IMR-90 (cell line): ENCODE measurements at regions not wholly inside any gene's neighbourhood (a gene's known extent, or its start where the extent isn't known, plus 50 kb on each side); places are given as distances from the start of the nearest gene placed in this dataset.

ENCODE experiments used
- ATAC-seq: fragments of 200-7000 bp; cut with Tn5 transposase; 2 replicates; pipeline ENCODE4 v1.9.1; 2020; ENCODE audit warnings: low read depth, mild to moderate bottlenecking, moderate library complexity
- BruUV-seq: library from RNA; stranded (reverse); fragments of 400-500 nt; replicated peaks from 2 replicates; lab custom pipeline; 2021; lab: Mats Ljungman, UMichigan
- CTCF ChIA-PET: fragments of 300-600 bp; formaldehyde crosslinking; extraction: SDS; loops from one replicate; lab custom pipeline; 2021; ENCODE audit warnings: antibody characterized with exemption; lab: Yijun Ruan, JAX
- POLR2A ChIA-PET: fragments of 300-600 bp; sonication (Branson Sonifier 250); formaldehyde crosslinking; loops from one replicate; lab custom pipeline; 2022; ENCODE audit warnings: antibody characterized with exemption; ENCODE audit not compliant: unreplicated experiment; lab: Charles Lee
- DNase-seq: peaks from one replicate; pipeline ENCODE4 v3.0.0; 2013
- H2AFZ ChIP-seq: replicated peaks from 2 replicates; pipeline ENCODE3; 2013; ENCODE audit warnings: low read length, mild to moderate bottlenecking; ENCODE audit not compliant: poor library complexity
- H2AK5ac ChIP-seq: 2 replicates; pipeline ENCODE4 v1.6.1; 2013; ENCODE audit warnings: low read depth, low read length, inconsistent platforms
- H2AK9ac ChIP-seq: replicated peaks from 2 replicates; pipeline ENCODE3; 2013; ENCODE audit warnings: mild to moderate bottlenecking, low read depth, low read length, moderate library complexity; ENCODE audit not compliant: poor library complexity
- H2BK120ac ChIP-seq: 2 replicates; pipeline ENCODE4 v1.6.1; 2013; ENCODE audit warnings: low read depth, low read length, inconsistent platforms
- H2BK15ac ChIP-seq: 3 replicates; pipeline ENCODE4 v1.6.1; 2013; ENCODE audit warnings: low read depth, low read length, inconsistent platforms
- H2BK20ac ChIP-seq: 2 replicates; pipeline ENCODE4 v1.6.1; 2013; ENCODE audit warnings: low read depth, mild to moderate bottlenecking, inconsistent platforms, low read length, moderate library complexity
- H2BK5ac ChIP-seq: 2 replicates; pipeline ENCODE4 v1.6.1; 2013; ENCODE audit warnings: mild to moderate bottlenecking, low read depth, low read length, inconsistent platforms; ENCODE audit not compliant: poor library complexity, severe bottlenecking
- H3K14ac ChIP-seq: replicated peaks from 2 replicates; pipeline ENCODE4 v1.6.1; 2013; ENCODE audit warnings: low read depth, low read length, inconsistent platforms
- H3K18ac ChIP-seq: 2 replicates; pipeline ENCODE4 v1.6.1; 2013; ENCODE audit warnings: low read depth, low read length, control low read depth
- H3K23ac ChIP-seq: 2 replicates; pipeline ENCODE4 v1.6.1; 2013; ENCODE audit warnings: low read depth, low read length, inconsistent platforms
- H3K27ac ChIP-seq: 2 replicates; pipeline ENCODE4 v1.5.1; 2013; ENCODE audit warnings: mild to moderate bottlenecking, control low read depth, low read length; ENCODE audit not compliant: insufficient read depth
- H3K27me3 ChIP-seq: 2 replicates; pipeline ENCODE4 v1.6.1; 2013; ENCODE audit warnings: low read length; ENCODE audit not compliant: control insufficient read depth, insufficient read depth
- H3K36me3 ChIP-seq: 2 replicates; pipeline ENCODE4 v1.6.1; 2013; ENCODE audit warnings: low read length, mixed read lengths; ENCODE audit not compliant: control insufficient read depth, insufficient read depth
- H3K4ac ChIP-seq: 2 replicates; pipeline ENCODE4 v1.6.1; 2013; ENCODE audit warnings: low read depth, low read length, inconsistent platforms
- H3K4me1 ChIP-seq: 2 replicates; pipeline ENCODE4 v1.6.1; 2013; ENCODE audit warnings: low read length, mixed read lengths; ENCODE audit not compliant: control insufficient read depth, insufficient read depth
- H3K4me2 ChIP-seq: 2 replicates; pipeline ENCODE4 v1.6.1; 2013; ENCODE audit warnings: low read depth, mild to moderate bottlenecking, control low read depth, low read length, moderate library complexity
- H3K4me3 ChIP-seq: 2 replicates; pipeline ENCODE4 v1.5.1; 2013; ENCODE audit warnings: low read depth, mild to moderate bottlenecking, control low read depth, low read length, moderate library complexity; ENCODE audit not compliant: insufficient read depth
- H3K56ac ChIP-seq: 2 replicates; pipeline ENCODE4 v1.6.1; 2013; ENCODE audit warnings: low read length, inconsistent platforms; ENCODE audit not compliant: insufficient read depth; ENCODE audit errors: extremely low read depth
- H3K79me1 ChIP-seq, 2 experiments: 2 replicates each; pipeline ENCODE4 v1.6.1; 2013; ENCODE audit warnings: low read length in 2 of 2, inconsistent platforms in 1 of 2, low read depth in 1 of 2
- H3K9ac ChIP-seq: 2 replicates; pipeline ENCODE4 v1.6.1; 2013; ENCODE audit warnings: low read depth, low read length, control low read depth
- H3K9me1 ChIP-seq: 2 replicates; pipeline ENCODE4 v1.6.1; 2013; ENCODE audit warnings: low read length, inconsistent platforms; ENCODE audit not compliant: insufficient read depth
- H3K9me3 ChIP-seq: 2 replicates; pipeline ENCODE4 v1.6.1; 2013; ENCODE audit warnings: low read length; ENCODE audit not compliant: control insufficient read depth, insufficient read depth
- H4K20me1 ChIP-seq: 2 replicates; pipeline ENCODE4 v1.6.1; 2013; ENCODE audit warnings: low read length, inconsistent platforms; ENCODE audit not compliant: insufficient read depth
- H4K5ac ChIP-seq: 2 replicates; pipeline ENCODE4 v1.6.1; 2013; ENCODE audit warnings: mild to moderate bottlenecking, low read depth, low read length, control low read depth
- H4K8ac ChIP-seq, 2 experiments: 2 replicates each; pipeline ENCODE4 v1.6.1; 2013; ENCODE audit warnings: low read depth in 2 of 2, low read length in 2 of 2, control low read depth in 1 of 2, inconsistent platforms in 1 of 2
- H4K91ac ChIP-seq: 2 replicates; pipeline ENCODE4 v1.6.1; 2013; ENCODE audit warnings: low read depth, low read length, inconsistent platforms; ENCODE audit not compliant: insufficient read depth
- BHLHE40 ChIP-seq: fragments of 150-350 bp; IDR thresholded peaks from 2 replicates; pipeline ENCODE4 v1.6.1; 2016; ENCODE audit warnings: mild to moderate bottlenecking, low read depth, low read length
- CEBPB ChIP-seq: IDR thresholded peaks from 2 replicates; pipeline ENCODE4 v1.6.1; 2012; ENCODE audit warnings: low read depth, low read length, improper control_type of control experiment
- CHD1 ChIP-seq: IDR thresholded peaks from 2 replicates; pipeline ENCODE4 v1.6.1; 2012; ENCODE audit warnings: low read depth, low read length, improper control_type of control experiment
- ELK1 ChIP-seq: fragments of 150-350 bp; IDR thresholded peaks from 2 replicates; pipeline ENCODE4 v1.6.1; 2016; ENCODE audit warnings: low read depth, mild to moderate bottlenecking, low read length, moderate library complexity, borderline replicate concordance
- FOS ChIP-seq: fragments of 150-350 bp; IDR thresholded peaks from 2 replicates; pipeline ENCODE4 v1.6.1; 2016; ENCODE audit warnings: low read depth, low read length
- MAFK ChIP-seq: IDR thresholded peaks from 2 replicates; pipeline ENCODE4 v1.6.1; 2012; ENCODE audit warnings: low read depth, low read length, improper control_type of control experiment
- MAZ ChIP-seq: IDR thresholded peaks from 2 replicates; pipeline ENCODE4 v1.6.1; 2012; ENCODE audit warnings: low read depth, mild to moderate bottlenecking, low read length, improper control_type of control experiment, moderate library complexity, borderline replicate concordance
- MXI1 ChIP-seq: IDR thresholded peaks from 2 replicates; pipeline ENCODE4 v1.6.1; 2012; ENCODE audit warnings: low read depth, mild to moderate bottlenecking, low read length, moderate library complexity, borderline replicate concordance
- NFE2L2 ChIP-seq: fragments of 150-350 bp; IDR thresholded peaks from 2 replicates; pipeline ENCODE4 v1.6.1; 2016; ENCODE audit warnings: low read depth, mild to moderate bottlenecking, low read length
- POLR2A ChIP-seq: IDR thresholded peaks from 2 replicates; pipeline ENCODE4 v1.6.1; 2012; ENCODE audit warnings: mild to moderate bottlenecking, low read depth, low read length
- RAD21 ChIP-seq: IDR thresholded peaks from 2 replicates; pipeline ENCODE4 v1.6.1; 2012; ENCODE audit warnings: low read length, improper control_type of control experiment
- RCOR1 ChIP-seq: IDR thresholded peaks from 2 replicates; pipeline ENCODE4 v1.6.1; 2012; ENCODE audit warnings: mild to moderate bottlenecking, low read length, improper control_type of control experiment; ENCODE audit not compliant: insufficient replicate concordance
- RFX5 ChIP-seq: IDR thresholded peaks from 2 replicates; pipeline ENCODE4 v1.8.0; 2012; ENCODE audit warnings: low read depth, mild to moderate bottlenecking, low read length, moderate library complexity
- SMC3 ChIP-seq: fragments of 150-350 bp; IDR thresholded peaks from 2 replicates; pipeline ENCODE4 v1.6.1; 2016; ENCODE audit warnings: low read depth, mild to moderate bottlenecking, antibody characterized with exemption, low read length, moderate library complexity
- dilution Hi-C: fragments of 300-500 bp; cut with HindIII; formaldehyde crosslinking; loops from one replicate; pipeline ENCODE4 v1.14.3; 2018; ENCODE audit warnings: low sequenced_read_pairs; ENCODE audit not compliant: unreplicated experiment
- in situ Hi-C: fragments of 300-500 bp; cut with MboI; formaldehyde crosslinking; loops from 3 replicates; pipeline ENCODE4 v1.14.3; 2019; ENCODE audit warnings: low sequenced_read_pairs, inconsistent platforms, mixed read lengths
- intact Hi-C: fragments of 100-400 bp; cut with micrococcal nuclease; formaldehyde crosslinking; loops from 2 replicates; pipeline ENCODE4 v1.10.0; 2022
- TF ChIP-seq, protein P1 (sequence below): fragments of 150-350 bp; IDR thresholded peaks from 2 replicates; pipeline ENCODE4 v1.6.1; 2017; ENCODE audit warnings: mild to moderate bottlenecking, antibody characterized with exemption, low read length, low read depth
- TF ChIP-seq, protein P2 (sequence below): conservative IDR thresholded peaks from 2 replicates; pipeline ENCODE4 v1.5.1; 2012; ENCODE audit warnings: mild to moderate bottlenecking, low read depth, low read length, improper control_type of control experiment

DNA sequence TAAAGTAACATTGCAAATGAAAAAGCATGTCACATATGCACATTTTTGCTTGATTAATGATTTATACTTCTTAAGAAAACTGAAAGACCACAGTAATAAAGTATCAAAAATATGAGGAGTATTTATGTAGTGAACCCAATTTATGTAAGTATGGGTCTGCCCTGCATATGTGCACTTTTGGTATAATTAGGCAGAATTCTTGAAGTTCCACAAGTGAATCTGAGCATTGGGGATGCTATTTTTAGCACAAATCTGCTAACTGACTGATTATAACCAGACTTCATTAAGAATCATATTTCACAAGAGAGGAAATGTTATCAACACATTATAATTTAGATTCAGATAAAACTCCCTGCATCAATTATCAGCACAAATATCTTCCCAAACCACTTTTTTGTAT, 407.1 kb upstream of the LRRC4C start:
- H2BK5ac ChIP-seq = no peak overlapping the region
- ATAC-seq = no peak
- ChIA-PET POLR2A (no interaction called here), CTCF (no interaction called here)
- H3K23ac ChIP-seq = no peak overlapping the region
- H3K4me3 ChIP-seq = no peak overlapping the region
- H3K56ac ChIP-seq = no peak overlapping the region
- no peak overlapping the region for H3K9ac ChIP-seq
- H3K36me3 ChIP-seq = no peaks in the 10 kb centered on the region
- no peak overlapping the region for H3K4me2 ChIP-seq
- intact Hi-C loops = no loop called here
- no peak overlapping the region for H3K4ac ChIP-seq
- no peaks in the 10 kb centered on the region for H4K20me1 ChIP-seq
- no peak overlapping the region for H3K14ac ChIP-seq
- H3K79me1 ChIP-seq = no peaks in the 10 kb centered on the region
- in situ Hi-C loops = no loop called here
- no peak overlapping the region for H2AK9ac ChIP-seq
- TF ChIP-seq, protein P1, sequence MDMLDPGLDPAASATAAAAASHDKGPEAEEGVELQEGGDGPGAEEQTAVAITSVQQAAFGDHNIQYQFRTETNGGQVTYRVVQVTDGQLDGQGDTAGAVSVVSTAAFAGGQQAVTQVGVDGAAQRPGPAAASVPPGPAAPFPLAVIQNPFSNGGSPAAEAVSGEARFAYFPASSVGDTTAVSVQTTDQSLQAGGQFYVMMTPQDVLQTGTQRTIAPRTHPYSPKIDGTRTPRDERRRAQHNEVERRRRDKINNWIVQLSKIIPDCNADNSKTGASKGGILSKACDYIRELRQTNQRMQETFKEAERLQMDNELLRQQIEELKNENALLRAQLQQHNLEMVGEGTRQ = no peak
- TF ChIP-seq RAD21 = no peak
- no peak for TF ChIP-seq BHLHE40
- no peak for TF ChIP-seq SMC3
- no peak for TF ChIP-seq ELK1
- TF ChIP-seq POLR2A = no peak
- TF ChIP-seq MAFK = no peak
- no peak for TF ChIP-seq NFE2L2
- TF ChIP-seq RCOR1 = no peak
- TF ChIP-seq, protein P2, sequence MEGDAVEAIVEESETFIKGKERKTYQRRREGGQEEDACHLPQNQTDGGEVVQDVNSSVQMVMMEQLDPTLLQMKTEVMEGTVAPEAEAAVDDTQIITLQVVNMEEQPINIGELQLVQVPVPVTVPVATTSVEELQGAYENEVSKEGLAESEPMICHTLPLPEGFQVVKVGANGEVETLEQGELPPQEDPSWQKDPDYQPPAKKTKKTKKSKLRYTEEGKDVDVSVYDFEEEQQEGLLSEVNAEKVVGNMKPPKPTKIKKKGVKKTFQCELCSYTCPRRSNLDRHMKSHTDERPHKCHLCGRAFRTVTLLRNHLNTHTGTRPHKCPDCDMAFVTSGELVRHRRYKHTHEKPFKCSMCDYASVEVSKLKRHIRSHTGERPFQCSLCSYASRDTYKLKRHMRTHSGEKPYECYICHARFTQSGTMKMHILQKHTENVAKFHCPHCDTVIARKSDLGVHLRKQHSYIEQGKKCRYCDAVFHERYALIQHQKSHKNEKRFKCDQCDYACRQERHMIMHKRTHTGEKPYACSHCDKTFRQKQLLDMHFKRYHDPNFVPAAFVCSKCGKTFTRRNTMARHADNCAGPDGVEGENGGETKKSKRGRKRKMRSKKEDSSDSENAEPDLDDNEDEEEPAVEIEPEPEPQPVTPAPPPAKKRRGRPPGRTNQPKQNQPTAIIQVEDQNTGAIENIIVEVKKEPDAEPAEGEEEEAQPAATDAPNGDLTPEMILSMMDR = no peak
- TF ChIP-seq RFX5 = no peak
- no peak for TF ChIP-seq CHD1
- no peak for TF ChIP-seq FOS
- TF ChIP-seq CEBPB = no peak
- TF ChIP-seq MXI1 = no peak
- TF ChIP-seq MAZ = no peak
- no peak for DNase-seq
- H2BK20ac ChIP-seq = no peak overlapping the region
- H2BK15ac ChIP-seq = no peak overlapping the region
- dilution Hi-C loops = no loop called here
- BruUV-seq = no TSS peak
- H2AK5ac ChIP-seq = no peak overlapping the region
- H3K27me3 ChIP-seq = no peaks in the 10 kb centered on the region
- no peaks in the 10 kb centered on the region for H3K9me1 ChIP-seq
- H2BK120ac ChIP-seq = no peak overlapping the region
- no peak overlapping the region for H2AFZ ChIP-seq
- H4K91ac ChIP-seq = no peak overlapping the region
- no peak overlapping the region for H4K5ac ChIP-seq
- no peak overlapping the region for H3K27ac ChIP-seq
- H3K18ac ChIP-seq = no peak overlapping the region
- no peak overlapping the region for H4K8ac ChIP-seq
- H3K9me3 ChIP-seq = peaks cover 4% of the 10 kb centered on the region; the same call in 1 of the 2 replicates
- H3K4me1 ChIP-seq = no peaks in the 10 kb centered on the region
